ENCODE measurements at regions not wholly inside any gene's neighbourhood (a gene's known extent, or its start where the extent isn't known, plus 50 kb on each side); places are given as distances from the start of the nearest gene placed in this dataset.
A peak's percentile ranks its signal among the peaks of the same experiment; 100 is the strongest.

GRCh38 chr11:128184981-128185380, 402.4 kb downstream of the ETS1 start:
- no peak for DNase-seq

DNA sequence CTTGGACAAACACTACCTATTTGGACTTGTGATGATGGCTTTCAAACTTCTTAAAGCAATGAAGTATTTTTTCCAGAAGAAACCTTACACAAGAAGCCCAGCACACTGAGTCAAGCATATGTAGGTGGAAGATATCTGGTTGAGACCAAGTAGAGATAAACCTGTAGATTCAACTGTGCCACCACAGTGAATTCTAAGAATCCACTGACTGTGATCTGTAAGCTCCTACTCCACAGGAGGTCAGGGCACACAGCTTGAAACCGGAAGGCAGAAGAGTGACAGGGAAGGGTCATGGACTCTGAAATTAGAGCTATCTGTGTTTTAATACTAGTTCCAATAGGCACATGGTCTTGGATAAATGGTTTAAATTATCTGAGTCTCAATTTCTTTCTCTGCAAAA, 404.5 kb downstream of the ETS1 start:
- DNase-seq = no peak

- DNase-seq = no peak
These were observed 405.4 kb downstream of the ETS1 start for GRCh38 chr11:128181984-128182383.

- DNase-seq = no peak
These were observed 406.3 kb downstream of the ETS1 start for GRCh38 chr11:128181088-128181480.

DNA sequence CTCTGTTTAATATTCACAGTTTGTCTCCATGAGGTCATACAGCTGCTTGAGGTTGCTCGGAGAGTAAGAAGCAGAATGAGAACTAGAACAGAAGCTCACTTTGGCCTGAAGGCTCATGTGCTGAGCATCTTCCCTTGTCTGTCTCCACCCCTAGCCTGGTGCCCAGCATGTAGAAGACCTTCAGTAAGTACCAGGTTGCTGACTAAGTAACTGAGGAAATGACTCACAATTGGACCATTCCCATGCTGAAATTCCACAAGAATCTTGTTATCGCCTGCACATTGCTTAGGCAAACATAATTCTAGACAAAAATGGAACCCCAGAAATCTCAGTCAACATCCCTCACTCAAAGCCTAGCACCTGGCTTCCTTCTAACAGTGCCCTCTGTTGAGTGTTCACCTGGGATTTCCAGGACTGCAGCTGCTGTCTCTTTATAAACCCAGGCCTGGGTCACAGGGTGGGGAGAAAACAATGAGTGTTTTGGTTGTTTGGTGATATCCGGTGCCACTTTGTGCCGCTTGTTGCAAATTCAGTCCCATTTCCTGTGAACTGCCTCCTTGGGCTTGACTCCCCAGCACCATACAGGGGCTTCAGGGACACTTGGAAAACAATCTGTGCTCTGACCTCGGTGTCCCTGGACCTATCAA, 406.8 kb downstream of the ETS1 start:
- no peak for DNase-seq

- DNase-seq = no peak
These were observed 407.8 kb downstream of the ETS1 start for GRCh38 chr11:128179512-128179911.

DNA sequence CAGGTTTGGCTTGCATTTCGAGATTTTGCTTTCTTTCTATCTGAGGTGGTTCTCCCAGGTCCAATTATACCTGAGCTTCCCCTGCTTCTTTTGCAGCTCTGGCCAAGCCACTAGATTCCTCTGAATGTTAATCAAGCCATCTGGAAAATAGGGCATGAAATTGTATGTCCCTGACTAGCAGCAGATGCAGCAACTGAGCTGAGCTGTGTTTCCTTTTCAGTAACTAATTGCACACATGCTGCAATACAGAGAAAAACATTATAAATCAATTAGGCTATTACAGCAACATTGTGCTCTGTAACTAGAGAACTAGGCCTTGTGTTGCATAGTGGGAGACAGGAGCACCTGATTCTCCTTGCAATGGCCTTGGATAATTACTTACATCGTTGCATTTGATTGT, 408.3 kb downstream of the ETS1 start:
- no peak for DNase-seq

DNA sequence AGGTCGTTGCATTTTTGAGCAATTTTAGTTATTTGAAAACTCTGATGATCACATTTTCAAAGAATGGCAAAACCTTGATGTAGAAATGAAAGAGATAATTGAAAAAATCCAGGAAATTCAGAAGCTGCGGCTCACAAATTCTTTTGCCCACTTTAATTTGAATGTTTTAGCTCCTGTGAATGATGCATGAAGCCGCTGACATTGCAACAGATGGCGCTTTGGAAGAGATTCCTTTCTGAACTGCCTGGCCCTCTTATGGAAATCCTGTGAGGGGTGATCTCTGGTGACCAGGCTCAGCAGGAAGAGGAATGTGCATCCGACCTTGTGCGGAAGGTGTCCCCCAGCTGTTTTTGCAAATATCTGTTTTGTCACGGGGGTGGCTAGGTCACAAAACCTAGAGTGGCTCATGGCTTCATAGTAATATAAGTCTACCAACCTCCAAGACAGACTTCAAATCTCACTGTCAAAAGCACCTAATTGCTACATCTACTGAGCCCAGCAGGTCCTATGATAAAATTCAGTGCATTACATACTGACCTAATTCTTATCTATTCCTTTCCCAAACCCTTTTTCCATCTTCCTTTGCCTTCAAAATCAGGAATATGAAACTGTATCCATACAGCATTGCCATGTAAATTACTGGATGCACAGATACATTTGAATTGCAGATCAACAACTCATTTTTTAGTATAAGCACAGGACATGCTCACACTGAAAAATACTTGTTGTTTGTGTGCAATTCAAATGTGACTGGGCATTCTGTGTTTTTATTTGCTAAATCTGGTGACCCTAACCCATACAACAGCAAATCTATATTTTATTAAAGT, 412.7 kb downstream of the ETS1 start:
- DNase-seq = peak; percentile 81

GRCh38 chr11:128172046-128172878, 415.1 kb downstream of the ETS1 start:
- DNase-seq = peak; percentile 87

DNA sequence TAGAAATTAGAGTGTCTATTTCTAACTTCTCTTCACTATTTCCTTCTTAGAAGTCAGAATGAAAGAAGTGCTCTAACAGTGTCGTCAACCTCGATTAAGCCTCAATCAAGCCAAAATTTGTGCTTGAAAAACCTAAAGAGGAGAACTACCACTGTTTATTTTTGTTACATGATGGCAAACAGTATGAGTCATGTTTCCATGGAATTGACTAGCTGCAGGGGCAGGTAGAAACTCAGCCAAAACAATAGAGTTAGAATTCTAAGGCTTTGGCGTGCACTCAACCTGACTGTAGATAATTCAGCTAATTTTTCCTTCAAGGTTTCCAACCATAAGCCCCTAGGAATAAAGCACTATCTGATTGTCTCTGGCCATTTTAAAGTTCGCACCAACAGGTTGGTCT, 415.9 kb downstream of the ETS1 start:
- DNase-seq = no peak

DNA sequence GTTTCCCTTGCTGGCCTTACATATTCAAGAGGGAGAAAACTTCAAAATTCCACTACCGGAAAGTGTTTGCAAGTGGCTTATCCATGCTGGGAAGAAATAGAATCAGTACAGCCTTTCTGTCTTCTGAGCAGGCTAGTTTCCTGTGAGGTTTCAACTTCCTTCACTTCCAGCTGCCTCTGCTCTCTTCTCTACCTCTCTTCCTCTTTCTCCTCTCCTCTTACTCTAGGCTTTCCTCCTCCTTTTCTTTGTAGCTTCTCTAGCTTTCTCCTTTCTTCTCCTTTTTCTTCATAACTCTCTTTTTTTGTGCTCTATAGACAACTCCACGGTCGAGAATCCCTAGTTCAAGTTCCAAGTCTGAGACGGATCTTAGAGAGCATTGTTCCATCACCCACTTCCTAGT, 421.8 kb downstream of the ETS1 start:
- no peak for DNase-seq

- no peak for DNase-seq
These were observed 423.1 kb downstream of the ETS1 start for GRCh38 chr11:128164080-128164741.

DNA sequence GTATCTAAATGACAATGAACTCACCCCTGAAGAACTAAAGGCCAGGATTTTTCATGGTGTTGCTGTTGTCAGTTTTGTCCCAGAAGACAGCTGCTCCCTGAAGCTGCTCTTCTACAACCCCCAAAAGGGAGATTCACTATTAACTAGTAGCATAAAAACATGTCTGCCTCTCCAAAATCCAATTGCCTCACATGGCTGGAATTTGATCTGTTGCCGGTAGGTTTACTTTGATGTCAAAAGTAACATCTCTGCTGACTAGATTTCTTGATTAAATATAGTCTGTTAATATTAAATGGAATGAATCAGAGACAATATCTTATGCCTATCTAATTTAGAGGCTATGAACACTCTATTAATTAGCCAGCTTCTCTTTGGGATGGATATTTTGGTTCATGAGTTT, 425.4 kb downstream of the ETS1 start:
- no peak for DNase-seq

GRCh38 chr11:128161436-128161835, 425.9 kb downstream of the ETS1 start:
- DNase-seq = no peak

DNA sequence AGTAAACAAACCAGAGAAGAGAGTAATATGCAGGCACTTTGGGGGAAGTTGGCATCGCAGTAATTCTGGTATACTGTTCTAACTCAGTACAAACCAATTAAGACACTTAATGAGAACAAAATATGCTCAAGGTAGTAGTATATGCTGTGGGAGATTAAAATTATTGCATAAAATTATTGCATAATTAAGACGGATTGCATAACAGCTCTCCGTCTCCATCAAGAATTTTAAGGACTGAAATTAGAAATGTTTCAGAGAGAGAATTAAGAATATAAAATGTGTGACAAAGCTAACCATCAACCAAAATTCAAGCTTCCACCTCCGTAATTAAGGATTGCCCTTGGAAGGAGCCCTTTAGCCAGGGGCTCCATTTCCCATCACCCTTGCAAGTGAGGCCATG, 428.5 kb downstream of the ETS1 start:
- DNase-seq = no peak

- peak; percentile 95 for DNase-seq
These were observed 429.7 kb downstream of the ETS1 start for GRCh38 chr11:128157423-128158298.

- no peak for DNase-seq
These were observed 430.9 kb downstream of the ETS1 start for GRCh38 chr11:128156486-128156885.

DNA sequence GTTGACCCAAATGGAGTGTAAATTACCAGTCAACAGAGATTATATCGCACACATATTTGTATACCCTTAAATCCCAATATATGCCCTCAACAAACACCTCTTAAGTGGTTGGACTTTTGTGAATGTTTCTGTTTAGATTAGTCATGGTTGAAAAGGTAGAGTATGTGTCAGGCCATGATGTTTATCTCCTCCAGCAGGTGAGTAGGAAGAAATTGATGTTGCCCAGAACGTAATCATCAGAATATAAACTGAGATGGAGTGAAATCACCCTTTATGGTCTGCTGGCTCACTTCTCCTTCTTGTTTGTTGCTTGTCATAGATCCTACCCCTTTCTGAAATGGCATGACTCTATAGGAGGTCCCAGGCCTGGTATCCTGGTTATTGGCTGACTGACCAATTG, 431.8 kb downstream of the ETS1 start:
- DNase-seq = no peak

GRCh38 chr11:128153697-128154048, 433.7 kb downstream of the ETS1 start:
- DNase-seq = no peak

DNA sequence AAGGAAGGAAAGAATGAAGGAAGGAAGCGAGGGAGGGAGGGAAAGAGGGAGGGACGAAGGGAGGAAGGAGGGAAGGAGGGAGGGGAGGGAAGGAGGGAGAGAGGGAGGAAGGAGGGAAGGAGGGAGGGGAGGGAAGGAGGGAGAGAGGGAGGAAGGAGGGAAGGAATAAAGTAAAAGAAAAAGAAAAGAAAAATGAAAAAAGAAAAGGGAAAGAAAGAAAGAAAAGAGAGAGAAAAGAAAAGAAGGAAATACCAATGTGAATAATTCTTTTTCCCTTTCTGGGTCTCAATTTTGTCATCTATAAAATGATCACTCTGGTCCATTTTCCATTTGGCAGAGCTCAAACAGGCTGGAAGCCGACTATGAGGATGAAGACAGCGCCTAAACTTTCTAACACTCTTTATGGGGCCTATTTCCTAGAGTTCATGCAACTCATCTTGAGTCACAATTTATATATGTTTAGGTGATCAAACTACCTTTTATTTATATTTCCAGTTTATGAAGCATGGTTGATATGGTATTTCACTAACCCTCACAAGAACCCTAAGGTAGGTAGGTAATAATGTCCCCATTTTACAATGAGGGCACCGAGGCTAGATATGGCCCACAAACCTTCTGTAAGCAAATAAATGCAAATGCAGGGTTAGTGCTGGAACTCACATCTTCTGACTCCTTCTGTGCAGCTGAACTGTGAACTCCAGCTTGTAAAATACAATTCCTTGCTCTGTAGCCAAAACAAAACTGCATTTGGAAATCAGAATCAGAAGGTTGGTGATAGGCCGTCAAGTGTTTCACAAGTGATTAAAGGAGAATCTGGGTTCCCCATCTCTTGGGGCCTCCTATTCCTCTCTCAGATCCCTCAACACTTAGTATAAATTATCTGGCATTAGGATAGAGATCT, 434.3 kb downstream of the ETS1 start:
- peak; percentile 94 for DNase-seq

DNA sequence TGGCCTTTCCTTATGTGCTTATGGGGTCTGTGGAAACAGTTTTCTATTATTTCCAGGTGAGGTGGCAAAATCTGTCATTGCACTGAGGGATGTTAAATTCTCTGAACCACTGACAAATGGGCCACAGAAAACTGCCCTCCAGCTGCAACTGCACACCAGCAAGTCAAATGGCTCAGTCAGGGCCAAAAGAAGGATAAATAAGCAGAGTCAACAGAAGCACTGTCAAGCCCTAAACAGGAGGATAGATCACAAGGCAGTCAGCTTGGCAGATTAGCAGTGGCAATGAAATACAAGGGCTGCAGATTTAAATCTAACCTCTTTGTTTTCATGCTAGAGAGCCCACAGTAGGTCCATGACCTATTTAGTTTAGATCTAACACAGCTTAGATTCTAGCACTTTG, 435.6 kb downstream of the ETS1 start:
- no peak for DNase-seq
